BJ (cell line): ENCODE measurements at regions not wholly inside any gene's neighbourhood (a gene's known extent, or its start where the extent isn't known, plus 50 kb on each side); places are given as distances from the start of the nearest gene placed in this dataset.
A peak's percentile ranks its signal among the peaks of the same experiment; 100 is the strongest.

Experiments
- CTCF ChIA-PET: fragments of 350-600 bp; formaldehyde crosslinking; extraction: SDS; loops from one replicate; lab custom pipeline; 2021; ENCODE audit warnings: antibody characterized with exemption, inconsistent platforms; lab: Yijun Ruan, JAX
- POLR2A ChIA-PET: fragments of 300-600 bp; sonication (Branson Sonifier 250); formaldehyde crosslinking; extraction: SDS; loops from one replicate; lab custom pipeline; 2021; ENCODE audit warnings: antibody characterized with exemption; lab: Charles Lee
- DNase-seq: peaks from one replicate; pipeline ENCODE4 v3.0.0-alpha.2; 2011; ENCODE audit warnings: low read depth
- H3K27me3 ChIP-seq: 2 replicates; pipeline ENCODE4 v1.6.0; 2011; ENCODE audit warnings: low read length; ENCODE audit not compliant: control insufficient read depth, insufficient read depth
- H3K36me3 ChIP-seq: 2 replicates; pipeline ENCODE4 v1.5.1; 2011; ENCODE audit warnings: low read length; ENCODE audit not compliant: control insufficient read depth, insufficient read depth
- H3K4me3 ChIP-seq: 2 replicates; pipeline ENCODE4 v1.5.1; 2011; ENCODE audit warnings: low read depth, mild to moderate bottlenecking, control low read depth, low read length
- CTCF ChIP-seq: IDR thresholded peaks from 2 replicates; pipeline ENCODE4 v1.5.1; 2011; ENCODE audit warnings: low read depth, mild to moderate bottlenecking, control low read depth, inconsistent platforms, low read length, moderate library complexity; ENCODE audit not compliant: insufficient read depth

GRCh38 chr17:51434434-51435170 lies 174.3 kb downstream of the UTP18 start:
- H3K36me3 ChIP-seq: no peaks in the 10 kb centered on the region
- TF ChIP-seq CTCF: no peak
- no peaks in the 10 kb centered on the region for H3K27me3 ChIP-seq
- CTCF ChIA-PET: no interaction called here
- POLR2A ChIA-PET: no interaction called here
- H3K4me3 ChIP-seq: no peak overlapping the region
- no peak for DNase-seq

- no peaks in the 10 kb centered on the region for H3K36me3 ChIP-seq
- no peak overlapping the region for H3K4me3 ChIP-seq
- no peak for TF ChIP-seq CTCF
- no peak for DNase-seq
- no peaks in the 10 kb centered on the region for H3K27me3 ChIP-seq
- ChIA-PET POLR2A (no interaction called here), CTCF (no interaction called here)
Observed at GRCh38 chr17:51435171-51435552, 174.8 kb downstream of the UTP18 start.

- Histone ChIP-seq H3K4me3 (no peak overlapping the region), H3K27me3 (no peaks in the 10 kb centered on the region), H3K36me3 (no peaks in the 10 kb centered on the region)
- DNase-seq: no peak
- CTCF ChIA-PET: interaction anchor here (0.9 kb wide), 1 partner anchor 25 kb away, joined by 3 read pairs; no protein-coding TSS in a partner anchor
- 0 out of 2 replicates have a peak, but pooled peaks have one; percentile 11 for TF ChIP-seq CTCF
- POLR2A ChIA-PET: no interaction called here
Observed at GRCh38 chr17:51435641-51436091, 175.3 kb downstream of the UTP18 start.

GRCh38 chr17:51439395-51440229 lies 179.3 kb downstream of the UTP18 start:
- TF ChIP-seq CTCF: no peak
- H3K27me3 ChIP-seq: no peaks in the 10 kb centered on the region
- DNase-seq: no peak
- H3K4me3 ChIP-seq: no peak overlapping the region
- ChIA-PET CTCF (interaction anchor here (0.9 kb wide), 1 partner anchor 22 kb away, joined by 3 read pairs; no protein-coding TSS in a partner anchor), POLR2A (no interaction called here)
- no peaks in the 10 kb centered on the region for H3K36me3 ChIP-seq

- Histone ChIP-seq H3K36me3 (no peaks in the 10 kb centered on the region), H3K4me3 (no peak overlapping the region), H3K27me3 (no peaks in the 10 kb centered on the region)
- no peak for DNase-seq
- POLR2A ChIA-PET: no interaction called here
- no peak for TF ChIP-seq CTCF
- CTCF ChIA-PET: no interaction called here
Observed at GRCh38 chr17:51441431-51441830, 181.1 kb downstream of the UTP18 start.
